ENCODE measurements at regions not wholly inside any gene's neighbourhood (a gene's known extent, or its start where the extent isn't known, plus 50 kb on each side); places are given as distances from the start of the nearest gene placed in this dataset.
"Not testable (repeated sequence)": the region's sequence is repeated elsewhere in the genome, so short reads cannot be mapped to it uniquely, and the experiment has no call there.

DNA sequence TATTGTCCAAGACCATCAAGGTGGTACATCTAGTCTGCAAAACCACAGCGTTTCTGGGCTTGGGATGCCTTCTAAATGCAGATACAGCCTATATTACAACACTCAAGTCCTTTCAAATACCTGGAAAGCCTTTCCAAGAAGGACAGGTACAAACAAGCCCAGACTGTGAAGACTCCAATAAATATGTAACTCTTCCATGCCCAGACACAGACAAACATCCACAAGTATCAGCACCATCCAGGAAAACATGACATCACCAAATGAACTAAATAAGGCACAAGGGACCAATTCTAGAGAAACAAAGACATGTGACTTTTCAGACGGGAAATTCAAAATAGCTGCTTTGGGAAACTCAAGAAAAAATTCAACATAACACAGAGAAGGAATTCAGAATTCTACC is 152.7 kb upstream of the POC5 start:
- H3K9ac ChIP-seq (ENCODE audit: low read length) = no peak overlapping the region
- H4K20me1 ChIP-seq (ENCODE audit: insufficient read depth, low read length) = no peaks in the 10 kb centered on the region
- Mint-ChIP-seq H3K9me3 (ENCODE audit: unreplicated experiment) (no peaks in the 10 kb centered on the region), H3K27me3 (ENCODE audit: low read depth, unreplicated experiment) (peaks cover 13% of the 10 kb centered on the region), H3K4me1 (ENCODE audit: low read depth, unreplicated experiment) (no peaks in the 10 kb centered on the region), H3K4me3 (ENCODE audit: unreplicated experiment) (no peak overlapping the region), H3K27ac (ENCODE audit: unreplicated experiment) (no peak overlapping the region), H3K36me3 (ENCODE audit: low read depth, unreplicated experiment) (no peaks in the 10 kb centered on the region)
- no peak for DNase-seq (ENCODE audit: low read depth)
- H3K4me2 ChIP-seq (ENCODE audit: low read length) = no peak overlapping the region
- no peak for TF ChIP-seq EZH2 (IDR thresholded peaks at IDR 0.05; ENCODE audit: insufficient read depth, low read length)
- TF ChIP-seq, protein P1, sequence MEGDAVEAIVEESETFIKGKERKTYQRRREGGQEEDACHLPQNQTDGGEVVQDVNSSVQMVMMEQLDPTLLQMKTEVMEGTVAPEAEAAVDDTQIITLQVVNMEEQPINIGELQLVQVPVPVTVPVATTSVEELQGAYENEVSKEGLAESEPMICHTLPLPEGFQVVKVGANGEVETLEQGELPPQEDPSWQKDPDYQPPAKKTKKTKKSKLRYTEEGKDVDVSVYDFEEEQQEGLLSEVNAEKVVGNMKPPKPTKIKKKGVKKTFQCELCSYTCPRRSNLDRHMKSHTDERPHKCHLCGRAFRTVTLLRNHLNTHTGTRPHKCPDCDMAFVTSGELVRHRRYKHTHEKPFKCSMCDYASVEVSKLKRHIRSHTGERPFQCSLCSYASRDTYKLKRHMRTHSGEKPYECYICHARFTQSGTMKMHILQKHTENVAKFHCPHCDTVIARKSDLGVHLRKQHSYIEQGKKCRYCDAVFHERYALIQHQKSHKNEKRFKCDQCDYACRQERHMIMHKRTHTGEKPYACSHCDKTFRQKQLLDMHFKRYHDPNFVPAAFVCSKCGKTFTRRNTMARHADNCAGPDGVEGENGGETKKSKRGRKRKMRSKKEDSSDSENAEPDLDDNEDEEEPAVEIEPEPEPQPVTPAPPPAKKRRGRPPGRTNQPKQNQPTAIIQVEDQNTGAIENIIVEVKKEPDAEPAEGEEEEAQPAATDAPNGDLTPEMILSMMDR (IDR thresholded peaks at IDR 0.05; ENCODE audit: insufficient read depth, low read depth, low read length) = no peak
- no peaks in the 10 kb centered on the region for H3K79me2 ChIP-seq (ENCODE audit: insufficient read depth, low read length)
- no peaks in the 10 kb centered on the region for H3K36me3 ChIP-seq (ENCODE audit: insufficient read depth, low read length)
- H3K27ac ChIP-seq (ENCODE audit: low read depth, low read length) = no peak overlapping the region
- H3K9me3 ChIP-seq (ENCODE audit: insufficient read depth, low read depth, low read length) = no peaks in the 10 kb centered on the region
- H3K27me3 ChIP-seq (ENCODE audit: insufficient read depth, low read length) = no peaks in the 10 kb centered on the region
- no peak overlapping the region for H2AFZ ChIP-seq (ENCODE audit: low read depth, low read length)
- H3K4me3 ChIP-seq (ENCODE audit: insufficient read depth, low read depth, low read length) = no peak overlapping the region
- H3K4me1 ChIP-seq (ENCODE audit: insufficient read depth, low read length) = no peaks in the 10 kb centered on the region
- FAIRE-seq = no peak

- H3K79me2 ChIP-seq (ENCODE audit: insufficient read depth, low read length) = no peaks in the 10 kb centered on the region
- Mint-ChIP-seq H3K27ac (ENCODE audit: unreplicated experiment) (no peak overlapping the region), H3K27me3 (ENCODE audit: low read depth, unreplicated experiment) (peaks cover 11% of the 10 kb centered on the region), H3K4me3 (ENCODE audit: unreplicated experiment) (no peak overlapping the region), H3K36me3 (ENCODE audit: low read depth, unreplicated experiment) (no peaks in the 10 kb centered on the region), H3K9me3 (ENCODE audit: unreplicated experiment) (peaks cover 9% of the 10 kb centered on the region), H3K4me1 (ENCODE audit: low read depth, unreplicated experiment) (no peaks in the 10 kb centered on the region)
- H3K36me3 ChIP-seq (ENCODE audit: insufficient read depth, low read length) = no peaks in the 10 kb centered on the region
- H4K20me1 ChIP-seq (ENCODE audit: insufficient read depth, low read length) = no peaks in the 10 kb centered on the region
- FAIRE-seq (no peak), DNase-seq (ENCODE audit: low read depth) (no peak)
- H3K4me1 ChIP-seq (ENCODE audit: insufficient read depth, low read length) = no peaks in the 10 kb centered on the region
- H2AFZ ChIP-seq (ENCODE audit: low read depth, low read length) = no peak overlapping the region
- TF ChIP-seq, protein P1 (IDR thresholded peaks at IDR 0.05; ENCODE audit: insufficient read depth, low read depth, low read length) = no peak
- no peak for TF ChIP-seq EZH2 (IDR thresholded peaks at IDR 0.05; ENCODE audit: insufficient read depth, low read length)
- H3K9ac ChIP-seq (ENCODE audit: low read length) = no peak overlapping the region
- no peaks in the 10 kb centered on the region for H3K27me3 ChIP-seq (ENCODE audit: insufficient read depth, low read length)
- H3K9me3 ChIP-seq (ENCODE audit: insufficient read depth, low read depth, low read length) = no peaks in the 10 kb centered on the region
- no peak overlapping the region for H3K27ac ChIP-seq (ENCODE audit: low read depth, low read length)
- H3K4me2 ChIP-seq (ENCODE audit: low read length) = no peak overlapping the region
- no peak overlapping the region for H3K4me3 ChIP-seq (ENCODE audit: insufficient read depth, low read depth, low read length)
These were observed 145.6 kb upstream of the POC5 start for GRCh38 chr5:75862872-75863271.

- not testable (repeated sequence) for H3K4me2 ChIP-seq (ENCODE audit: low read length); H3K9ac ChIP-seq (ENCODE audit: low read length); H3K9me3 ChIP-seq (ENCODE audit: insufficient read depth, low read depth, low read length); H3K27me3 Mint-ChIP-seq (ENCODE audit: low read depth, unreplicated experiment); H3K9me3 Mint-ChIP-seq (ENCODE audit: unreplicated experiment); H3K79me2 ChIP-seq (ENCODE audit: insufficient read depth, low read length); H2AFZ ChIP-seq (ENCODE audit: low read depth, low read length); H3K27ac Mint-ChIP-seq (ENCODE audit: unreplicated experiment); H3K4me3 ChIP-seq (ENCODE audit: insufficient read depth, low read depth, low read length); H3K4me3 Mint-ChIP-seq (ENCODE audit: unreplicated experiment); H3K4me1 ChIP-seq (ENCODE audit: insufficient read depth, low read length); H3K27ac ChIP-seq (ENCODE audit: low read depth, low read length); FAIRE-seq; H4K20me1 ChIP-seq (ENCODE audit: insufficient read depth, low read length); DNase-seq (ENCODE audit: low read depth); H3K4me1 Mint-ChIP-seq (ENCODE audit: low read depth, unreplicated experiment); H3K36me3 Mint-ChIP-seq (ENCODE audit: low read depth, unreplicated experiment); H3K27me3 ChIP-seq (ENCODE audit: insufficient read depth, low read length); H3K36me3 ChIP-seq (ENCODE audit: insufficient read depth, low read length)
These were observed 142.4 kb upstream of the POC5 start for GRCh38 chr5:75859621-75860020.
